G401.6 (cell line): ENCODE measurements at regions not wholly inside any gene's neighbourhood (a gene's known extent, or its start where the extent isn't known, plus 50 kb on each side); places are given as distances from the start of the nearest gene placed in this dataset.
"Not testable (repeated sequence)": the region's sequence is repeated elsewhere in the genome, so short reads cannot be mapped to it uniquely, and the experiment has no call there.

ENCODE experiments used
- FAIRE-seq: peaks from 2 replicates; lab custom pipeline; 2012; peaks lifted over from hg19 to GRCh38; lab: Jason Lieb, UNC

DNA sequence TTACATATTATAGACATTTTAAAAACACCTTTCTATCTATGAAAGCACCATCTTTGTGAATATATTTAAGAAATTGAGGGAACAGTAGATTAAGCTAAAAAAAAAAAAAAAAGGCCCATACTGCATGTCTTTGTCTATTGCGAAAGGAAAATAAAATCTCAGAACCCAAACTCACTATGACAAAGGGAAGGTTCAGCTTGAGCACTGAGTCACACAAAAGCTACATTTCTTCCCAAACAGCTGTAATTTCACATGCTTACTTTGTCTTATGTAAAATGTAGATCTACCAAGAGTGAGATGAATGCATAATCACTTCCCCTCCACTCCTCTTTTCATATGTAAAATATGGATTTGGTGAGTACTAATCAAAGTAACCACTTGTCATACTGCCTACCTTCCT lies 640.1 kb upstream of the KLF12 start:
- no peak for FAIRE-seq

DNA sequence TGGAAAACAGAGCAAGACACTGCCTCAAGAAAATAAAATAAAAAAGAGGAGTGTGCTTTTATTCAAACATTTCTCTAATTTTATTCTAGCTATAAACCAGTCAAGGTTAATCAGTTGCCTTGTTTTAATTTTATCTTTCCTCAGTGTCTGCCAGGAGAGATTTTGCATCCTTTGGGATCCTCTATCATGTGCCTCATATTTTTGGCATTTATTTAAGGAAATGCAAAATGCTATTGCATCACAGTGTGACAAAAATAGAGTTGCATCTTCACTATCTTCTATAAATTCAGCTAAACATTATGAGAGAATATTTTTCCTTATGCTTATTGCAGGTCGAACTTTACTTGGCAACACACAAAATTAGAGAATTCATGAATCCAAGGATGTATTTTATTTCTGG lies 639.0 kb upstream of the KLF12 start:
- FAIRE-seq = no peak

DNA sequence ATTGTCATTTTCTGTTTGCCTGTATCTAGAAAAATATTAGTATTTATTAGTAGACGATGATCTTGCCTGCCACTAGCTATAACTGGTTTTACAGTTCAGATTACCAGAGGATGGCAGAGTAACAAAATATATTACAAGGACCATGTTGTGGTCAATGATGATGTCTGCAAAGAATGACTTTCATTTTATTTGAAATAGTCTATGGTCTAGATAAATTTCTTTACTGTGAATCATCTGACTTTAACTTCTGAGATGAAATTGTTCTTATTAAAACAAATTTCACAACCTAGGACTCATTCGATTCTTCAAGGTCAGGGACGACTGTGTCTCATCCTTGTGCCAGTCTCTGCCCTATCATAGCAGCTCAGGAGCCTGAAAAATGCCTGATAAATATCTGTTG lies 637.8 kb upstream of the KLF12 start:
- no peak for FAIRE-seq

DNA sequence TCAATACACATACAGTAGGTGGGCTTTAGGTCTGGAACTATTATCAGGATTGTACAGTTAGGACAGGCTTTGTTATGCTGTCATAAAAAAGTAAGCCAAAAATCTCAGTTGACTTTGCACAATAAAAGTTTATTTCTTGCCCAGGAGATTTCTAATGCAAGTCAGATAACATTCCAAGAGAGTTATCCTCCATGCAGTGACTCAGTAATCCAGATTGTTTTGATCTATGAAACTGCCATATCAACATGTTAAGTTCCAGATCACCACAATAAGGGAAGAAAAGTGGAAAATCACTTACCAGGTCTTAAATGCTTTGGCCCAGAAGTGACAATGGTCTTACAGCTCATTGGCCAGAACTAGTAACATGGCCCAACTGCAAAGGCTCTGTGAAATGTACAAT lies 636.2 kb upstream of the KLF12 start:
- FAIRE-seq = no peak

DNA sequence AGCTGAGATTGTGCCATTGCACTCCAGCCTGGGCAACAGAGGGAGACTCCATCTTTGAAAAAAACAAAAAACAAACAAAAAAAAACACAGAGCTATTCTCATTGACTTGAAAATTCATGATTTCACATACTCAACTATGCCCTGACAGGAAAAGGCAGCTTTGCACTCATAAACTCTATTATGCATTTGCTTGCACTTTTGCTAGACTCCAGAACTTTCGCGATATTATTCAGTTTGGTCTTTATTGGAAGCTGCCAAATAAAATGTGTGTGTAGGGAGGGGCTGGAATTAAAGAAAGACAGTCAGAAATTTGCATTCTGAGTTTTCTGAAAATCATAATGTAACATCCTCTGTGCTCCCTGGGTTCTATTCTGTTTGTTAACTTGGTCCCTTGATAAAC lies 635.1 kb upstream of the KLF12 start:
- no peak for FAIRE-seq

DNA sequence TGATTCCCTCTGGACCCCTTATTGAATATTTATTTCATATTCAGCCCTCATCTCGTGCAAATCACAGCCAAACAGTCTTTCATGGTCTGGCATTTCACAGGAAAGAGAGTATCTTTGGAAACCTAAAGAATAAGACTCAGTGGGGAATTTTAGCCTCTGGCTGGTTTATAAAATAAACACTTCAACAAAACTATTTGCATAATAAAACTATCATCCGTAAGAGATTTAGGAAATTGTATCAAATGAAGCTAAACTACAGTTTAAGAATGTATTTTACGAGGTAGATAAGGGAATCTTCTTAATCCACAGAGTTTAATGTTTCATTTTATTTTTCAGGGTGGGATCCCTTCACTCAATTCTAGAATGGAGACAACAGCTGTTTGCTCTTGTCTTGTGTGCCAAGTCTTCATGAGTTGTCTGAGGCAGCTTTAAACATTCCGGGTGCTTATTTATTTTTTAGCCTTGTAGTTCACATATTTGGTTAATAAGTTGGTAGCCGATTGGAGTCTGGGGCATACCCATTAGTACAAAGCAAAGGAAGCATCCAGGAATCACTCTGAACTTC lies 634.4 kb upstream of the KLF12 start:
- FAIRE-seq = no peak

DNA sequence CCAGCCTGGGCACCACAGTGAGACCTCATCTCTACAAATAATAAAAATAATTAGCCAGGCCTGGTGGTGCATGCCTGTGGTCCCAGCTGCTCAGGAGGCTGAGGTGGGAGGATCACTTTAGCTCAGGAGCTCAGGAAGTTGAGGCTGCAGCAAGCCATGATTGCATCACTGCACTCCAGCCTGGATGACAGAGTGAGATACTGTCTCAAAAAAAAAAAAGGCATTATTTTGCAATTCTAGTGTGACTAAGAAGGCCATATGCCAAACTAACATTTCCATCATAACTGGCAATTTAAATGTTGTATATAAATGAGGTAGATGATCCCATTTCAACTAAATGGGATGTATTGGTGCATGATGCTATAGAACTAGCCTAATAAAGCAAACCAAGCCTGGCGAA lies 632.8 kb upstream of the KLF12 start:
- no peak for FAIRE-seq

DNA sequence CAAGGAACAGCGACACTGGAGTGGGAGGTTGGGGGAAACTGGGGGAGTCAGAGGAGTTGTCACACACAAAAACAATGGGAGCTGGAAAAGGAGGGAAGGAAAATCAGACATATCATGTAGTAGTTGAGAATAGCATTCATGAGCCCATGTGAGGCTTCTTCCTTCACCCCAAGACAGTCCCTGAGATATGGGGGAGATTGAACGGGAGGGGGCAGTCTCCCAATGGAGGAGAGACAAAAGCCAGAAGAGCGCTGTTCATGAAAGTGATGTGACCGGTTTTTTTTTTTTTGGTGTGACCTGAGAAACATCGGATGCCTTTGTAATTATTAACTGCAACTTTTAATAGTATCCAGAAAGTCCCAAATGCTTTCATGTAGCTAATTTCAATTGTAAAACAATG lies 631.8 kb upstream of the KLF12 start:
- FAIRE-seq = no peak

DNA sequence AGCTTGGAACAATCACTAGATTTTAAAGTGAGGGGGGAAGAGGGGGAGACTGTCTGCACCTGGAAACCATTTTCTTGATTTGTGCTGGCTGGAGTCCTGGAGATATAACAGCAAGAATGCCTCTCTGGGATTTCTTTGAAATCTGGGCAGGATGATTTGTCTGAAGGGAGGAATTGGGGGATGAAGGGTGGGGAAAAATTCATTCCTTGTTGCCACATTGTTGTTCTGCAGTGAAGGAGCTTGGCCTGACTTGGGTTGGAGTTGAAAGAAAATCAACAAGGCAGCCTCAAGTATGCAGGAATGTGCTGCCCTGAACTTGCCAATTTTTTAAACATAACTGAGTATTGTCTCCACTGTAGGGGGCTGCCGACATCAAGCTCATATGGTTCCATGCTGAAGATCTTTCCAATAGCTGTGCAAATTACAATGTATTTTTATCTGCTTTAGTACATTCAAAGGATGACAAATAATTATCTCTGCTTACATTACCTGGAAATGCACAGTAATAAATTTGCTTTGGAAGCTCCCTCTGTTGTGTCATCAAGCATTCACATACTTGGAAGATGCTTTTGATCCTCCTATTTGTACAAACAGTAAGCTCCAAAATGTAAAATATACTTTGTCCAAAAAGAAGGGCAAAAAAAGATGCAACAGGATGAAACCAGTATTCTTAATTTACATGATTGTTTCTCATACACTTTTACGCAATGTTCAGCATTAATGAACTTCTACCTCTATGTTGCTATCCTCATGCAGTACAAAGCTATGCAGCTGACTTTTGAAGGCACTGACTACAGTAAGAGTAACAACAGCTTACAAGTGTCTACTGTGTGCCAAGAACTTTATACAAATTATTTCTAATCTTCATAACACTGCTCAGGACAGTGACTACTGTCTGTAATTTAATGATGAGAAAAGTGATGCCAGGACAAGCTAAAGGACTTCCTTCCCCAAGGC lies 627.9 kb upstream of the KLF12 start:
- no peak for FAIRE-seq

DNA sequence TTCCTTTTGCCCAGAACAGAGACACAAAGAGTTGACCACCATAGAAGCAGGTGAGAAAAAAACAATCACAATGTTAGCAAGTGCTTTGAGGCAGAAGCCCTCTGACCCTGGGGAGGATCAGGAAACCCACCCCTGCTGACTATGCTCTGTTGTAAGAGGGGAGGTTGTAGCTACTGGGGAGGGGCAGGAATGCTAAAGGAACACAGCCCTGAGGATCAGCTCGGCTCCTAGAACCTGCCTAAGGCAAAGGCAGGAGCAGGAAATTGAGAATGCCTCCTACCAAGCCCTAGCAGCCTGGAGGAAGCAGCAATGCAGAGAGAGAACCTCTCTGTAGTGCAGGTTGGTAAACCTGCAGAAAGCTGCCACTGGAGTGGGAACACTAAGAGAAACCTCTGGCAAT lies 624.0 kb upstream of the KLF12 start:
- FAIRE-seq = no peak

DNA sequence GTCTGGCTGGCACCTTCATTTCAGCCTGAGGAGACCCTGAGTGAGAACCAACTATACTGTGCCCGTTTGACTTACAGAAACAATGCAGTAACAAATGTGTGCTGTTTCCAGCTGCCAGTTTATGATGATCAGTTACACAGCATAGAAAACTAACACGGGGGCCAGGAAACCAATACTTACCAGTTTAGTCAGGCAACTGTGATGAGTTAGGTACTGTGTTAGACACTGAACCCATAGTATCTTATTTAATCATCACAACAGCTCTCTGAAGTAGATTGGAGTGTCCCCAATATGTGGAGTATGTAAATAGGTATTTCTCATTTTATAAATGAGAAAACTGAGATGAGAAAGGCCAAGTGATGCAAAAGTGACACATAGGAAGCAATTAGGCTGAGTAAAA lies 620.9 kb upstream of the KLF12 start:
- FAIRE-seq = no peak

DNA sequence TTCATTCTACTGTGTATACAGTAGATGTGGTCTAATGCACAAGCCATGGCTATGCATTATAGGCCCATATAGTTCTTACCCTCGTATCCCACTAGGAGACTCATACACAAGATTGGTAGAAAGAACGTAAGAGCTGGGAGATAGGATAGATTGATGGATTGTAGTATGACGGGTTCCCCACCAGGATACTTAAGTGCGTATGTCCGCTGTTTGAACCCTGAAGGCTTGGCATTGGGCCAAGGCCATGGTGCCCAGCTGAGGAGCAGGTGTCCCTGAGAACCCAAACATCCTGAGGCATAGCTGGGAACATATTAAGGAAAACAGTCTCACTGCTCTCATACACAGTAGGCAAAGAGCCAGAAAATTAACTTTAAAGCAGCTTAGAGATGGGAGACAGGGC lies 617.5 kb upstream of the KLF12 start:
- no peak for FAIRE-seq

DNA sequence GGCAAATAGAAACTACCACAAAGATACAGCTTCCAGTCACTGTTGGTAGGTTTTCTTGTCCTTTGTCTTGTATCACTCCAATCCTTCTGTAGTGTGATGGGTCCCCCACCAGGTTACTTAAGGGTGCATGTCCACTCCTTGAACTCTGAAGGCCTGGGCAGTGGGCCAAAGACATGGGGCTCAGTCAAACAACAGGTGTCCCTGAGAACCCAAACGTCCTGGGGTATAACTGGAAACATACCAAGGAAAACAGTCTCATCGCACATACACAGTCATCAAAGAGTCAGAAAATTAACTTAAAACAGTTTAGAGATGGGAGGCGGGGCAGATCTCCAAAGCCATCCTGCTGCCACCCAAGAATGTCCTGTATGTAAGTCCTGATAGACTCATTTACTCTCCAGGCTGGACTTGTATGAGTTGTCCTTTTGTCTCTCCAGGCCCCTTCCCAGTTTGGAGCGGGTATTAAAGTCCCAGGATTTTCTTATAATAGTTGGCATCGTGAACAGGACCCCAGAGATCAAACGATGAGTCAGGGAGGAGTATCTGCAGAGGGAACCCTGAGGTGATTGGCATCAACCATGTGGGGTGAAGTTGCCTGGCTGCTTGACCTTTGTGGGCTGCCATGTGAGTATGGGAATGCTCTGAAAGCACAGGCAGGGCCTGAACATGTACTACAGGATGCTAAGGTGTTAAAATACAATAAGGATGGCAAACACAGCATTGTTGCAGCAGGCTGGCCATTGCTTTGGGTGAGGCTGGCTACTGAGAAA lies 613.2 kb upstream of the KLF12 start:
- no peak for FAIRE-seq

DNA sequence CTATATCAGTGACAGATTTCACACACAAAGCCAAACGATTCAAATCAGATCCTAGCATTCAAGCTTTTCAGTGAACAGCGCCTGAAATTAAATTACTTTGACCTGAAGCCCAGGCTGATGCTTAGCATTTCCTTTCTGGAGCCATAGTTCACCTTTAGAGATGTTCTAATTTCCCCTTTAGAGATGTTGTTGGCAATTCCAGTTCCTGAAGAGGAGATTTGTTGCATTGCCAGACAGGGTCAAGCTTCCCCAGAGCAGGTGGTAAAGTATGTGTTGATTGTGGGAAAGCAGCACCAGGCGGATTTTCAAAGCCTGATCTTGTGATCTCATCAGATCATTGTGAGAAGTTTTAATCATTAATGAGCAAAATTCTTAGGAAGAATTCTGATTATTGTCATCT lies 609.8 kb upstream of the KLF12 start:
- FAIRE-seq = no peak

DNA sequence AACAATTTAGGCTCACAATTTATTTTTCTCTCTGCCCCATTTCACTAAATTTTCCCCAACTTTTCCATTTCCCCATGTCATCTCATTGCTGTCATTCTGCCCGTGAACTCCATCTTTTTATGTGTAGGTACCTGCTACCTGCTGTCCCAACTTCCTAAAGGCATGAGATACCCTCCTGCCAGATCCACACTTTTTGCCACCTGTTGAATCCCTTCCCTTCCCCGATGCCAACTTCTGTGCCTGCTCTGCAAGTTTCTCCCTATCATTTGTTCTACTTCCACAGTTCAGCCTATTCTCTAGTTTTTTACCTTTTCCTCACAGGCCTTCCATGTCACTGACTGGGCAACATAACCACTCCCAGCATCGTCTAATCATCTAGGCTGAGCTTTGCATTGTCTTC lies 607.5 kb upstream of the KLF12 start:
- no peak for FAIRE-seq

DNA sequence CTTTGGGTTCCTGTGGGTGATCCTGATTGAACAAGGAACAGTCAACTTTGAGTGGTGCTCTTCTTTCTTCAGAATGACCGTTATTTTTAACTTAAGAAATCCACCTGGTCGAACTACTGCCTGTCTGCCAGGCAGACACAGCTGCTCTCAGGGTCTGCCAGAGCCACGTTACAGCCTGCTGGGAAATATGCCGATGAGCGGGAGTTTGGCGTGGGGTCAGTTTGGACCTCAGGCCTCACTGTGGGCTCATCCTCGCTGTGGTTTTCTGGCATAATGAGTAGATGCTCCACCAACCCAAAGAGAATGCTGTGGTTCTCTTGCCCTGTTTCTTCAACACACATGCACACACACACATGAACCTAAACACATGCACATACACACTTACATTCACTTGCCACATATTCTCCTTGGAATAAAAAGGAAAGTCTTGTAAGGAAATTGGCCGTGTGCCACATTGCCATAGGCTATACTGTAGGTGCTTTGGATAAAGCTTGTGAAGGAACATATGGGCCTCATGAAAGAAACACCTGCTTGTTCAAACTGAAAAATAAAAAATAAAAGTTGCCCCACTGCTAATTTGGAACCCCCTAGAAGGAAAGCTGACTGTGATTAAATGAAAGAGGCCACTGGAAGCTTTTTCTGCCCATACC lies 598.7 kb upstream of the KLF12 start:
- FAIRE-seq = no peak

DNA sequence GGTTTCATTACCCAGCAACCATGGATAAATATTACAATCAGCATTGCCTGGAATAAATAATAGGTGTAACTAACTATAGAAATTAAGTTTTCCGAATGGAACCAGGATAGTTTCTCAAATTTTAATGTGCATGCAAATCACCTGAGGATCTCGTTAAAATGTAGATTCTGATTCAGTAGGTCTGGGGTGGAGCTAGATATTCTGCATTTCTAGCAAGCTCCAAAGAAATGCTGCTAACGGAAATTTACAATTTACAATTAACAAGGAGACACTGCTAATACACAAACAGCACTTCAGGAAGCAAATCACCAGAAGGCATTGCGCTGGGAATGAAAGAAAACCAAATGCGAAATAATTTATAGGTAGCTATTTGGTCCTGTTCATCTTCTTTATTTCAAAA lies 597.5 kb upstream of the KLF12 start:
- no peak for FAIRE-seq

DNA sequence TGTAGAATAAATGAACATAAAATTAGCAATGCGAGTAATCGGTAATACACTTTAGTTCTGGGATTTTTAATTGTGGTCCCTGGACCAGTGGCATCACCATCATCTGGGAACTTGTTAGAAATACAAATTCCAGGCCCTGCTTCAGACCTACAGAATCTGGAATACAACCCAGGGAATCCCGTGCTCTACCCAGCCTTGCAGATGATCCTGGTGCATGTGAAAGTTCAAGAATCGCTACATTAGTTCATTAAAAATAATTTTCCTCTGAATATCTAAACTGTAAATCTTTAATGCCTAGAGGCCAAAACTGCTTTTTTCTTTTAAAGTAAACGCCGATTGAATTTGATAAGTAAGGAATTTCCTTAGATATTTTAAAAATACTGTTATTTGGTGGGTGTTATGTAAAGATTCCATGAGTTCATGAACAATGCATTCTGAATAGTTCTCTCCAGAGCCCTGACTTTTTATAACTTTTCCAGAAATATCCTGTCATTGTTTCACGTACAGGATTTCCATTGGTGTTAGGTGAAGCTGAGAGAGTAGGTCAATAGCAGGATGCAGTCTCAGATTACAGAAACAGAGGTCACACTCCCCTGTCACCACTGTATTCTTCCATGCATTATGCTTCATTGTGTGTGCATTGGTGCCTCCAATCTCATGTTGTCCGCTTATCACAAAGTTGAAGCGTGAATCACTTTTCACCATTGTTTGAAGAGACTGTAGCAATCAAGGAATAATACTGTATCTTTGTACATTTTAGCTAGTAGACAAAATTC lies 596.5 kb upstream of the KLF12 start:
- no peak for FAIRE-seq

DNA sequence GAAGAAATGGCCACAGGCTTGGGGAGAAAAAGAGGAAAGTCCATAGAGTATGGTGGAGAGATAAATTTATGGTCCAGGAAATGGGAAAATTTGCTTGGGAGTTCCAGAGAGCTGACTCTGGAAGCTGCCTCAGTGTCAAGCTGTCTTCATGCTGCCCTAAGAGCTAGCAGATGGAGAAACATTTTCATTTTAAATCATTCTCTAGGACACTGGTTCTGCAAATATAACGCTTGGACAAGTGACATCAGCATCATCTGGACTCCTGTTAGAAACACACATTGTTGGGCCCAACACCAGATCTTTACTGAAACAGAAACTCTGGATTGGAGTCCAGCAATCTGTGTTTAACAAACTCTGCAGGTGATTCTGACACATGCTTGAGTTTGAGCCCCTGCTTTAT lies 592.0 kb upstream of the KLF12 start:
- FAIRE-seq = no peak

DNA sequence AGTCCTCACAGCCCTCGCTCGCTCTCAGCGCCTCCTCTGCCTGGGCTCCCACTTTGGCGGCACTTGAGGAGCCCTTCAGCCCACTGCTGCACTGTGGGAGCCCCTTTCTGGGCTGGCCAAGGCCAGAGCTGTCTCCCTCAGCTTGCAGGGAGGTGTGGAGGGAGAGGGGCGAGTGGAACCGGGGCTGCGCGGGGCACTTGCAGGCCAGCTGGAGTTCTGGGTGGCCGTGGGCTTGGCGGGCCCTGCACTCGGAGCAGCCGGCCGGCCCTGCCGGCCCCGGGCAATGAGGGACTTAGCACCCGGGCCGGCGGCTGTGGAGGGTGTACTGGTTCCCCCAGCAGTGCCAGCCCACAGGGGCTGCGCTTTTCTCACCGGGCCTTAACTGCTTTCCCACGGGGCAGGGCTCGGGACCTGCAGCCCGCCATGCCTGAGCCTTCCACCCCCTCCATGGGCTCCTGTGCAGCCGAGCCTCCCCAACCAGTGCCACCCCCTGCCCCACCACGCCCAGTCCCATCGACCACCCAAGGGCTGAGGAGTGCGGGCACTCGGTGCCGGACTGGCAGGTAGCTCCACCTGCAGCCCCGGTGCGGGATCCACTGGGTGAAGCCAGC lies 584.1 kb upstream of the KLF12 start:
- not testable (repeated sequence) for FAIRE-seq

DNA sequence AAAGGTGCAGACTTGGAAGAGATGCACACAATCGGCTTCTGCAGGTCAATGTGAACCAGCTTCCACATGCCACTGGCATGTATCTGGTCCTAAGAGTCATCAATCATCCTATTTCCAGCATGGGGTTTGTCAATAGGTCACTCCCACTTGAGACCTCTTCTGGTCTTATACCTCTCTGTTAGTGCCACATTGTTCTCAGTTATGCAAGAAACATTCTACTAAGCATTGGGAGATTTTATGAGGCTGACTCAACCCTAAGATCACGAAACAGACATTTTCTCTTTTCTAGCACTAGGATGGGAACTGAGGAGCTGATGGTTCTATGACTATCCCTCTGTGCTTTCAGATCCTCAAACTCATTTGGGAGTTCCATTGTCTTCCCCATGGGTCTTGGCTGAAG lies 581.5 kb upstream of the KLF12 start:
- no peak for FAIRE-seq

DNA sequence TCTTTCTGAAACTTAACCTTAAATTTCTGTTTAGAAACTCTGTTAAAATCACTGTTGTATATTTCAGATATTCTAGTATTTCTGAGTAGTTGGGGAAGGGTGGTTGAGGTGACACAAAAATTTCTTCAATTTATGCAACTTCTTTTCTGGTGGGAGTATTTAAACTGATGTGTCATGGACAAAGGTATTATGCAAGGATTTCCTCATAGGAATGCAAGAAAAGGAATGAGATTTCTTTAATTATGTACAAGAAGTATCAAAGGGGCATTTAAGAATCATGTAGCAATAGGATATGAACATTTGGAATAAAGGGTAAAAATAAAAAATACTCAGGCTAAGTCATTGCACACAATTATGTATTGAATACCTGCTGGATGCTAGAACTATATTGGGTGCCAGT lies 575.8 kb upstream of the KLF12 start:
- no peak for FAIRE-seq
